Vagina (tissue), 2 donors: ENCODE measurements at regions not wholly inside any gene's neighbourhood (a gene's known extent, or its start where the extent isn't known, plus 50 kb on each side); places are given as distances from the start of the nearest gene placed in this dataset.

Source experiments
- DNase-seq, 2 donors: peaks; one replicate each; pipeline ENCODE4 v3.0.0-alpha.2; 2017; ENCODE audit errors: extremely low spot score in 2 of 2
- H3K27ac ChIP-seq: fragments of 200-600 bp; sonication (generic); one replicate; pipeline ENCODE4 v1.5.1; 2019
- H3K27me3 ChIP-seq: fragments of 200-600 bp; sonication (generic); one replicate; pipeline ENCODE4 v1.5.1; 2019
- H3K36me3 ChIP-seq, 2 donors: fragments of 200-600 bp; sonication (generic); one replicate each; pipeline ENCODE4 v1.5.1; 2017 to 2019
- H3K4me1 ChIP-seq: fragments of 200-600 bp; sonication (generic); one replicate; pipeline ENCODE4 v1.5.1; 2019
- H3K4me3 ChIP-seq, 2 donors: fragments of 200-600 bp; sonication (generic); 1 replicate in 1 of 2; 2 replicates in 1 of 2; pipeline ENCODE4 v1.5.1; 2016 to 2019
- H3K9me3 ChIP-seq: fragments of 200-600 bp; sonication (generic); one replicate; pipeline ENCODE4 v1.5.1; 2019
- POLR2A ChIP-seq, 2 donors: fragments of 450-650 bp; IDR thresholded peaks; one replicate each; pipeline ENCODE4 v1.6.1; 2017; ENCODE audit warnings: antibody characterized with exemption in 2 of 2, mild to moderate bottlenecking in 2 of 2, moderate library complexity in 2 of 2
- POLR2AphosphoS5 ChIP-seq, 2 donors: sonication (generic); formaldehyde crosslinking; IDR thresholded peaks; one replicate each; pipeline ENCODE4 v1.9.0; 2017; ENCODE audit warnings: antibody characterized with exemption in 2 of 2, mild to moderate bottlenecking in 2 of 2, low read depth in 1 of 2; ENCODE audit not compliant: insufficient read depth in 1 of 2
- intact Hi-C: fragments of 100-400 bp; cut with DNase I; formaldehyde crosslinking; loops from one replicate; pipeline ENCODE4 v1.15.1; 2023
- TF ChIP-seq, protein P1 (sequence below), 3 experiments: fragments of 450-650 bp in 2 of 3; fragments of 200-600 bp in 1 of 3; sonication (generic) in 1 of 3; IDR thresholded peaks; one replicate each; pipeline ENCODE4 v1.5.1; 2017 to 2019; ENCODE audit warnings: antibody characterized with exemption in 3 of 3, mild to moderate bottlenecking in 2 of 3, moderate library complexity in 2 of 3

DNA sequence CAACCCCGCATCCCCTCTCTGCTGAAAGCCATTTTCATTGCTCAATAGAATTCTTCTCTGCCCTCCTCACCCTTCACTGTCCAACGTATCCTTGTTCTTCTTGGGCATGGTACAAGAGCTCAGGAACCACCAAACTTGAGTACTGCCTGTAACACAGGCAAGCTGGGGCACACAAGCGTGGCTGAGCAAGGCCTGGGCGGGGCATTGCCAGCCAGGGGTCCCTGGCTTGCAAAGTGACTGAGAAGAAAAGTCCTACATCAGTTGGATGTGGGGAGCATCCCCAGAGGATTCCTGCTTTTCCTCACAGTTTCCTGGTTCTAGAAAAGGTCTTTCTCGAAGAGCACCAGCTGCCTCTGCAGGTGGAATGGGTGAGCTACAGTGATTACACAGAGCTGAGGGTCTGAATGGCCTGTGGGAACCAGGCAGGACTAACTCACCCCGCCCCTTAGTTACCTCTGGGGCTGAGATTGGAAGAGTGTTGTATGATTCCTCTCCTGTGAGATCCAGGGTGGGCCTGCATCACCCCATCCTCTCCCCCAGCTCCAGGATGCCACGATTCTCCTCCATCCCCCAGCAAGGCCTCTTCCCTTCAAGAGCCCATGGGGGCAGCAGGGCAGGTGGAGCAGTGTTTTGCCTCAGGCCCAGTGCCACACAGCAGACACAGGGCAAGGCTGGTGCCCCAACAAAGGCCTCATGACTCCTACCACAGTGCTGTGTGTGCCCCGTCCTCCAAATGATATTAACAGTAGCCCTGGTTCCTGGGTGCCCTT is 121.9 kb downstream of the MATN1 start:
- intact Hi-C loops: loop anchor here (2.0 kb wide), 1 partner anchor 79 kb away; no protein-coding TSS in a partner anchor
- DNase-seq: peak; percentile 44 to 90
- no peak overlapping the region for H3K27ac ChIP-seq
- H3K9me3 ChIP-seq: no peaks in the 10 kb centered on the region
- no peak overlapping the region for H3K4me3 ChIP-seq
- no peaks in the 10 kb centered on the region for H3K27me3 ChIP-seq
- no peaks in the 10 kb centered on the region for H3K4me1 ChIP-seq
- TF ChIP-seq POLR2A (IDR thresholded peaks at IDR 0.05) (no peak), POLR2AphosphoS5 (IDR thresholded peaks at IDR 0.05; ENCODE audit: insufficient read depth in 1 of 2, low read depth in 1 of 2) (no peak)
- TF ChIP-seq, protein P1, sequence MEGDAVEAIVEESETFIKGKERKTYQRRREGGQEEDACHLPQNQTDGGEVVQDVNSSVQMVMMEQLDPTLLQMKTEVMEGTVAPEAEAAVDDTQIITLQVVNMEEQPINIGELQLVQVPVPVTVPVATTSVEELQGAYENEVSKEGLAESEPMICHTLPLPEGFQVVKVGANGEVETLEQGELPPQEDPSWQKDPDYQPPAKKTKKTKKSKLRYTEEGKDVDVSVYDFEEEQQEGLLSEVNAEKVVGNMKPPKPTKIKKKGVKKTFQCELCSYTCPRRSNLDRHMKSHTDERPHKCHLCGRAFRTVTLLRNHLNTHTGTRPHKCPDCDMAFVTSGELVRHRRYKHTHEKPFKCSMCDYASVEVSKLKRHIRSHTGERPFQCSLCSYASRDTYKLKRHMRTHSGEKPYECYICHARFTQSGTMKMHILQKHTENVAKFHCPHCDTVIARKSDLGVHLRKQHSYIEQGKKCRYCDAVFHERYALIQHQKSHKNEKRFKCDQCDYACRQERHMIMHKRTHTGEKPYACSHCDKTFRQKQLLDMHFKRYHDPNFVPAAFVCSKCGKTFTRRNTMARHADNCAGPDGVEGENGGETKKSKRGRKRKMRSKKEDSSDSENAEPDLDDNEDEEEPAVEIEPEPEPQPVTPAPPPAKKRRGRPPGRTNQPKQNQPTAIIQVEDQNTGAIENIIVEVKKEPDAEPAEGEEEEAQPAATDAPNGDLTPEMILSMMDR (IDR thresholded peaks at IDR 0.05): no peak
- no peaks in the 10 kb centered on the region for H3K36me3 ChIP-seq

DNA sequence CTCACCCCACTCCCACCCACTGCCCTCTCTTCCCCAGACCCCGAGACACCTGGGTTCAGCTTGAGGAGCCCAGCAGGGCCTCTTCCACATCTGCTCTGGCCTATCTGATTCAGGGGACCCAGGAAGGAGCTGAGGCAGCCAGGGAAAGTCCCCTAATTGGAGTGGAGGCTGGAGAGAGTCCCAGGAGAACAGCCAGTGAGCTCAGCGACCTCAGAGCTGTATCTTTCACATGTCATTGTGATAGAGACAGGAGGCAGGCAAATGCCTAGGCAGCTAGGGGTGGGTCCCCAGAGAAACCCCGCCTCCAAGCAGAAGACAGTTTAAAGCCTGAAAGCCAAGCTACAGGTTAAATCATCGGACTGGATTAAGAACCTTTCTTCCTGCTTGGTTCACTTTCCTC is 122.7 kb downstream of the MATN1 start:
- Histone ChIP-seq H3K27ac (peak overlapping the region; percentile 30), H3K27me3 (no peaks in the 10 kb centered on the region), H3K4me1 (no peaks in the 10 kb centered on the region), H3K4me3 (no peak overlapping the region), H3K9me3 (no peaks in the 10 kb centered on the region), H3K36me3 (no peaks in the 10 kb centered on the region)
- peak in 1 of 2 donors; percentile 70 for DNase-seq
- intact Hi-C loops: loop anchor here (2.0 kb wide), 1 partner anchor 78 kb away; no protein-coding TSS in a partner anchor
- TF ChIP-seq POLR2A (IDR thresholded peaks at IDR 0.05) (no peak), POLR2AphosphoS5 (IDR thresholded peaks at IDR 0.05; ENCODE audit: insufficient read depth in 1 of 2, low read depth in 1 of 2) (no peak)
- TF ChIP-seq, protein P1 (IDR thresholded peaks at IDR 0.05): no peak

- H3K4me1 ChIP-seq: no peaks in the 10 kb centered on the region
- H3K27ac ChIP-seq: peak overlapping the region; percentile 30
- H3K36me3 ChIP-seq: no peaks in the 10 kb centered on the region
- peak in 1 of 2 donors; percentile 74 for DNase-seq
- TF ChIP-seq, protein P1 (IDR thresholded peaks at IDR 0.05): no peak
- TF ChIP-seq POLR2A (IDR thresholded peaks at IDR 0.05): no peak
- no peak for TF ChIP-seq POLR2AphosphoS5 (IDR thresholded peaks at IDR 0.05; ENCODE audit: insufficient read depth in 1 of 2, low read depth in 1 of 2)
- no peak overlapping the region for H3K4me3 ChIP-seq
- H3K9me3 ChIP-seq: no peaks in the 10 kb centered on the region
- intact Hi-C loops: loop anchor here (2.0 kb wide), 1 partner anchor 77 kb away; no protein-coding TSS in a partner anchor
- no peaks in the 10 kb centered on the region for H3K27me3 ChIP-seq
These were observed 123.1 kb downstream of the MATN1 start for GRCh38 chr1:30600258-30600657.

DNA sequence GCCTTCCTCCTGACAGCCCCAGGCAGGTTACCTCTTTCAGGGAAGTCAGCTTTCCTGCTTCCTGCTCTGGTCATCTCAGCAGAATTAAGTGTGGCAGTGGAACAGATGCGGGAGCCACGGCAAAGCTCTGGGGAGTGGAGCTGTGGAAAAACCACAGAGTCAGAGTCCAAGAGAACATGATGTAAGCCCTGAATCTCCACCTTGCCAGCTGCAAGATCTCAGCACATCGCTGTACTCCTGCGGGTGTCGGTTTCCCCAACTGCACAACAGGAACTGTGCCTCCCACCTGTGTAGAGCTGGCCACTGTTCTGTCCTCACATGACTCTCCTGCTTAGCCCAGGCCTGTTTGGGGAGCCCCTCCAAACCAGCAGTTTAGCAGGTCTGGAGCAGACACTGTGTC is 123.7 kb downstream of the MATN1 start:
- DNase-seq: peak in 1 of 2 donors; percentile 90
- no peaks in the 10 kb centered on the region for H3K27me3 ChIP-seq
- peak overlapping the region; percentile 30 for H3K27ac ChIP-seq
- no peaks in the 10 kb centered on the region for H3K36me3 ChIP-seq
- intact Hi-C loops: loop anchor here (2.0 kb wide), 1 partner anchor 77 kb away; no protein-coding TSS in a partner anchor
- no peaks in the 10 kb centered on the region for H3K4me1 ChIP-seq
- no peaks in the 10 kb centered on the region for H3K9me3 ChIP-seq
- no peak overlapping the region for H3K4me3 ChIP-seq
- TF ChIP-seq, protein P1 (IDR thresholded peaks at IDR 0.05): no peak
- peak in 1 of 2 donors; percentile 41 for TF ChIP-seq POLR2AphosphoS5 (IDR thresholded peaks at IDR 0.05; ENCODE audit: insufficient read depth in 1 of 2, low read depth in 1 of 2)

GRCh38 chr1:30598571-30599114 is 124.7 kb downstream of the MATN1 start:
- Histone ChIP-seq H3K27ac (peak overlapping the region; percentile 12), H3K4me1 (no peaks in the 10 kb centered on the region), H3K9me3 (no peaks in the 10 kb centered on the region), H3K4me3 (no peak overlapping the region), H3K27me3 (no peaks in the 10 kb centered on the region), H3K36me3 (no peaks in the 10 kb centered on the region)
- intact Hi-C loops: no loop called here
- DNase-seq: peak; percentile 58 to 60
- no peak for TF ChIP-seq POLR2AphosphoS5 (IDR thresholded peaks at IDR 0.05; ENCODE audit: insufficient read depth in 1 of 2, low read depth in 1 of 2)
- TF ChIP-seq, protein P1 (IDR thresholded peaks at IDR 0.05): no peak
- no peak for TF ChIP-seq POLR2A (IDR thresholded peaks at IDR 0.05)
